SU-DHL-6 (cell line): ENCODE measurements at regions not wholly inside any gene's neighbourhood (a gene's known extent, or its start where the extent isn't known, plus 50 kb on each side); places are given as distances from the start of the nearest gene placed in this dataset.

ENCODE experiments used
- CTCF ChIP-seq: fragments of 200-600 bp; sonication (generic); IDR thresholded peaks from one replicate; pipeline ENCODE4 v1.5.1; 2017; ENCODE audit warnings: antibody characterized with exemption, mild to moderate bottlenecking, low read length, moderate library complexity; ENCODE audit not compliant: insufficient read depth, poor library complexity, severe bottlenecking
- EZH2phosphoT487 ChIP-seq: fragments of 200-600 bp; sonication (generic), shearing (Covaris generic); conservative IDR thresholded peaks from 2 replicates; pipeline ENCODE4 v1.6.1; 2018; ENCODE audit warnings: mild to moderate bottlenecking, antibody characterized with exemption, low read length, moderate library complexity, mixed read lengths

GRCh38 chr9:134219646-134220060 is 55.3 kb upstream of the RNU6ATAC start:
- TF ChIP-seq CTCF (no peak), EZH2phosphoT487 (no peak)
